Upper lobe of right lung (tissue), 1 donor: ENCODE measurements at regions not wholly inside any gene's neighbourhood (a gene's known extent, or its start where the extent isn't known, plus 50 kb on each side); places are given as distances from the start of the nearest gene placed in this dataset.

ENCODE experiments used
- ATAC-seq: fragments of 200-7000 bp; cut with Tn5 transposase; one replicate; pipeline ENCODE4 v1.9.1; 2020; ENCODE audit warnings: mild to moderate bottlenecking, moderate library complexity
- DNase-seq: peaks from one replicate; pipeline ENCODE4 v3.0.0-alpha.2; 2020
- H3K27ac ChIP-seq: fragments of 200-600 bp; one replicate; pipeline ENCODE4 v1.8.0; 2022
- H3K27me3 ChIP-seq: fragments of 200-600 bp; one replicate; pipeline ENCODE4 v1.8.0; 2022; ENCODE audit warnings: mild to moderate bottlenecking
- H3K36me3 ChIP-seq: fragments of 200-600 bp; one replicate; pipeline ENCODE4 v1.8.0; 2022
- H3K4me1 ChIP-seq: fragments of 200-600 bp; one replicate; pipeline ENCODE4 v1.8.0; 2022
- H3K4me3 ChIP-seq: fragments of 200-600 bp; one replicate; pipeline ENCODE4 v1.8.0; 2022; ENCODE audit warnings: mild to moderate bottlenecking
- H3K9me3 ChIP-seq: fragments of 200-600 bp; one replicate; pipeline ENCODE4 v1.8.0; 2022
- intact Hi-C: fragments of 100-400 bp; cut with DNase I; formaldehyde crosslinking; loops from one replicate; pipeline ENCODE4 v1.11.0; 2022
- TF ChIP-seq, protein P1 (sequence below): fragments of 200-600 bp; IDR thresholded peaks from one replicate; pipeline ENCODE4 v1.8.0; 2022; ENCODE audit warnings: antibody characterized with exemption
- donor health status: DM: no; HTN: yes; CAD: no; lungs with severe emphysema.

DNA sequence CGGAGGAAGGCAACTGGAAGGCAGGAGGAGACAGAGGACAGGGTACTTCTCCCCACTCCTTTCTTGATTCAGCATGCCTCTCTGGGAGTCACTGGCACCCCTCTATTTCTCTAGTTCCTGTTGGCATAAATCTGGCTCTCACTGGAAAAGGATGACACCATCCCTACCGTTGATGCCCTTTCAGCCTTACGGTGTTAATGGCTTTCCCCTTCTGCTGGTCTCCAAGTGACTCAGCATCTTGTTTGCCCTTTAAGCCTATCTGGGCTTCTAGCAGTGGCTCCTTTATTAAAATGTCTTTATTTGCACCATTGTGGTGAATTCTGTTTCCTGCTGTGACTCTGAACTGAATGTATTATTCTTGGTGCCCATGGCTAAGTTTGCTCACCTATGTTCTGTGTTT, 227.3 kb upstream of the GLRA1 start:
- DNase-seq (no peak), ATAC-seq (no peak)
- TF ChIP-seq, protein P1, sequence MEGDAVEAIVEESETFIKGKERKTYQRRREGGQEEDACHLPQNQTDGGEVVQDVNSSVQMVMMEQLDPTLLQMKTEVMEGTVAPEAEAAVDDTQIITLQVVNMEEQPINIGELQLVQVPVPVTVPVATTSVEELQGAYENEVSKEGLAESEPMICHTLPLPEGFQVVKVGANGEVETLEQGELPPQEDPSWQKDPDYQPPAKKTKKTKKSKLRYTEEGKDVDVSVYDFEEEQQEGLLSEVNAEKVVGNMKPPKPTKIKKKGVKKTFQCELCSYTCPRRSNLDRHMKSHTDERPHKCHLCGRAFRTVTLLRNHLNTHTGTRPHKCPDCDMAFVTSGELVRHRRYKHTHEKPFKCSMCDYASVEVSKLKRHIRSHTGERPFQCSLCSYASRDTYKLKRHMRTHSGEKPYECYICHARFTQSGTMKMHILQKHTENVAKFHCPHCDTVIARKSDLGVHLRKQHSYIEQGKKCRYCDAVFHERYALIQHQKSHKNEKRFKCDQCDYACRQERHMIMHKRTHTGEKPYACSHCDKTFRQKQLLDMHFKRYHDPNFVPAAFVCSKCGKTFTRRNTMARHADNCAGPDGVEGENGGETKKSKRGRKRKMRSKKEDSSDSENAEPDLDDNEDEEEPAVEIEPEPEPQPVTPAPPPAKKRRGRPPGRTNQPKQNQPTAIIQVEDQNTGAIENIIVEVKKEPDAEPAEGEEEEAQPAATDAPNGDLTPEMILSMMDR = no peak
- no peaks in the 10 kb centered on the region for H3K4me1 ChIP-seq
- H3K27ac ChIP-seq = no peak overlapping the region
- intact Hi-C loops = no loop called here
- H3K4me3 ChIP-seq = no peak overlapping the region
- H3K36me3 ChIP-seq = no peaks in the 10 kb centered on the region
- no peaks in the 10 kb centered on the region for H3K9me3 ChIP-seq
- H3K27me3 ChIP-seq = no peaks in the 10 kb centered on the region

DNA sequence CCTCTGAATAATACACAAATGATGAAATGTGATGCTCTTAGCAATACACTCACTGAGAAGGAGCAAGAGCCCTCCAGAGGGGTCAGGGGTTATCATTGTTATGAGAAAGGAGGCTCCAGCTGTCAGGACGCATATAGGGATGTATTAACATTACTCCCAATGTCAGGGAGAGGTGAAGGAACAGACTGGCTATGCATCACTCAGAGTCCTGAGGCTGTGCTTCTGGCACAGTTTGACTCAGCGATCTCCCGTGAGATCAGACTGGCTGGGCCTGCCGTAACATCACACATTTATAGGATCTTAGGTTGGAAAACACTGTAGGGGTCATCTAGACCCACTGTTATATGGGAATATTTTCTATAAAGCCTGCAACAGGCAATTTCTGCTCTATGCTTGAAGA, 226.5 kb upstream of the GLRA1 start:
- no peaks in the 10 kb centered on the region for H3K9me3 ChIP-seq
- no peaks in the 10 kb centered on the region for H3K27me3 ChIP-seq
- no peak overlapping the region for H3K27ac ChIP-seq
- ATAC-seq (no peak), DNase-seq (no peak)
- no peaks in the 10 kb centered on the region for H3K36me3 ChIP-seq
- intact Hi-C loops = no loop called here
- no peak overlapping the region for H3K4me3 ChIP-seq
- TF ChIP-seq, protein P1 = no peak
- H3K4me1 ChIP-seq = no peaks in the 10 kb centered on the region

DNA sequence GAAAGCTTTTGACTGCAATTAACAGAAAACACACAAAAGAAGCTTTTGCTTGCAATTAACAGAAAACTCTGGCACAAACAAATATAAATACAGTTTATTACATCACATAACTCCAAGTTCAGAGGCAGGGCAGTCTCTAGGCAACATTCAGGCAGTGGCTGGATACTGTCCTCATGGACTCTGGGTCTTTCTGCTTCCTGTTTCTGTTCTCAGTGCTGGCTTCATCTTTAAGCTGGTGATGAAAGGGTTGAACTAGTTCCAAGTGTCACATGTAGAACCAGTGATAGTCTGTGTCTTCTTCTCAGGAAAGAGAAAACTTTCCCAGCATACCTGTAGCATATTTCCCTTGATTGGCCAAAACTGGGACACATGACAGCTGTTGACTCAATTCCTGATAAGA, 222.6 kb upstream of the GLRA1 start:
- TF ChIP-seq, protein P1 = no peak
- no peak overlapping the region for H3K27ac ChIP-seq
- H3K4me3 ChIP-seq = no peak overlapping the region
- ATAC-seq (no peak), DNase-seq (no peak)
- no peaks in the 10 kb centered on the region for H3K9me3 ChIP-seq
- H3K36me3 ChIP-seq = no peaks in the 10 kb centered on the region
- H3K4me1 ChIP-seq = no peaks in the 10 kb centered on the region
- H3K27me3 ChIP-seq = no peaks in the 10 kb centered on the region
- intact Hi-C loops = no loop called here

DNA sequence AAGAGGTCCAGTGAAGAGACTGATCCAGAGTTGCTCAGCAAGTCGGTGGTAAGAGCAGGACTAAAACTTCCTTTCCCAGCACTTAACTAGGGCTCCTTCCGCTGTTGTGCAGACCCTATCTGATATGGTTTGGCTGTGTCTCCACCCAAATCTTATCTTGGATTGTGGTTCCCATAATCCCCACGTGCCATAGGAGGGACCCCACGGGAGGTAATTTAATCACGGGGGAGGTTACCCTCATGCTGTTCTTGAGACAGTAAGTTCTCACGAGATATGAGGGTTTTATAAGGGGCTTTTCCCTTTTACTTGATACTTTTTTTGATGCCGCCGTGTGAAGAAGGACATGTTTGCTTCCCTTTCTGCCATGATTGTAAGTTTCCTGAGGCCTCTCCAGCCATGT, 221.9 kb upstream of the GLRA1 start:
- H3K9me3 ChIP-seq = no peaks in the 10 kb centered on the region
- no peaks in the 10 kb centered on the region for H3K4me1 ChIP-seq
- H3K4me3 ChIP-seq = no peak overlapping the region
- TF ChIP-seq, protein P1 = no peak
- intact Hi-C loops = no loop called here
- H3K36me3 ChIP-seq = no peaks in the 10 kb centered on the region
- no peaks in the 10 kb centered on the region for H3K27me3 ChIP-seq
- H3K27ac ChIP-seq = no peak overlapping the region
- DNase-seq (no peak), ATAC-seq (no peak)

DNA sequence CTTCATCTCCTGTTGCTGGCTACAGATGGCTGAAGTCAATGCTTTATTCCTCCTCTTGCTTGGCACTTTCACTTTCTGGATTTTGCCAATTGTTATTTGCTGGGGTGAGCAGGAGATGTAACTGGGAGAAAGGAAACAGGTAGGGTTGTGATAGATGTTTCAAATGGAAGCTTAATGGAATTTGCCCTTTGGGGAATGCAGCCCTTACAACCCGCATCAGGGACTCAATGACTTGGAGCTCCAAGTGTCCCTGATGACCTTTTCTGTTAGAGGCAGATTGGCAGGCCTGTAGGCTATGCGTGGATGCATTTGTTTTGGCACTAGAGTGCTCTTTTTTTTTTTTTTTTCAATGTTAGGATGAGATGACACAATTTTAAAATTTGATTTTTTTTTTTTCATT, 219.9 kb upstream of the GLRA1 start:
- Histone ChIP-seq H3K4me3 (no peak overlapping the region), H3K27ac (no peak overlapping the region), H3K36me3 (no peaks in the 10 kb centered on the region), H3K9me3 (no peaks in the 10 kb centered on the region), H3K27me3 (no peaks in the 10 kb centered on the region), H3K4me1 (no peaks in the 10 kb centered on the region)
- ATAC-seq (no peak), DNase-seq (no peak)
- intact Hi-C loops = loop anchor here (5.0 kb wide), 1 partner anchor 317 kb away; no protein-coding TSS in a partner anchor
- TF ChIP-seq, protein P1 = no peak

DNA sequence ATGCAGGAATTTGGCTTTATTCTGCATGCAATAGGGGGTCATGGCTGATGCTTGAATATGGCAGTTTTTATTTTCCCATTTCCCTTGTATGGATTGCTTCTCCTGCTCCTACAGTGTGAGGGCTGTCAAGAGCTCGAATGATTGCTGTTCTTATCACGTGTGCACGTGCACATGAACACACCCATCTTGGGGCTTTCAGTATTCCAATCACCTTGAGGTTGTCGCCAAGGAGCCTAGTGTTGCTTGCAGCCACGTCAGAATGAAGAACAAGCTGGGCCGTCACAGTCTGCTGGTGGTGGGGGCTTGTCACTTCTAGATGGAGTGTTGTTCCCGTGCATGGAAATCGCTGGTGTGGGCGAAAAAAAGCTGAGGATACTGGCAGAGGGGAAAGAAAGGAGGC, 219.4 kb upstream of the GLRA1 start:
- intact Hi-C loops = loop anchor here (5.0 kb wide), 1 partner anchor 317 kb away; no protein-coding TSS in a partner anchor
- ATAC-seq (no peak), DNase-seq (no peak)
- Histone ChIP-seq H3K9me3 (no peaks in the 10 kb centered on the region), H3K27me3 (no peaks in the 10 kb centered on the region), H3K4me1 (no peaks in the 10 kb centered on the region), H3K27ac (no peak overlapping the region), H3K4me3 (no peak overlapping the region), H3K36me3 (no peaks in the 10 kb centered on the region)
- TF ChIP-seq, protein P1 = no peak
